HFF-Myc (cell line): ENCODE measurements at regions not wholly inside any gene's neighbourhood (a gene's known extent, or its start where the extent isn't known, plus 50 kb on each side); places are given as distances from the start of the nearest gene placed in this dataset.

ENCODE experiments used
- DNase-seq: peaks from one replicate; pipeline ENCODE4 v3.0.0-alpha.2; 2011; ENCODE audit warnings: low read depth; ENCODE audit errors: extremely low read depth
- H3K4me3 ChIP-seq: replicated peaks from 2 replicates; pipeline ENCODE4 v1.5.1; 2011; ENCODE audit warnings: low read depth, mild to moderate bottlenecking, control low read depth, low read length
- CTCF ChIP-seq: IDR thresholded peaks from 2 replicates; pipeline ENCODE4 v1.5.1; 2012; ENCODE audit warnings: mild to moderate bottlenecking, low read depth, low read length, control low read depth; ENCODE audit errors: missing control alignments

- H3K4me3 ChIP-seq: no peak overlapping the region
- TF ChIP-seq CTCF: no peak
- DNase-seq: no peak
These were observed 309.1 kb downstream of the SOX4 start for GRCh38 chr6:21902628-21903169.

- no peak for TF ChIP-seq CTCF
- DNase-seq: no peak
- no peak overlapping the region for H3K4me3 ChIP-seq
These were observed 312.0 kb downstream of the SOX4 start for GRCh38 chr6:21905531-21905930.

- no peak overlapping the region for H3K4me3 ChIP-seq
- DNase-seq: no peak
- no peak for TF ChIP-seq CTCF
These were observed 313.3 kb downstream of the SOX4 start for GRCh38 chr6:21906826-21907225.

GRCh38 chr6:21907291-21907690 lies 313.7 kb downstream of the SOX4 start:
- TF ChIP-seq CTCF: no peak
- H3K4me3 ChIP-seq: no peak overlapping the region
- no peak for DNase-seq

GRCh38 chr6:21908161-21908848 lies 314.8 kb downstream of the SOX4 start:
- TF ChIP-seq CTCF: no peak
- H3K4me3 ChIP-seq: no peak overlapping the region
- DNase-seq: no peak

- no peak for TF ChIP-seq CTCF
- DNase-seq: no peak
- no peak overlapping the region for H3K4me3 ChIP-seq
These were observed 315.8 kb downstream of the SOX4 start for GRCh38 chr6:21909321-21909720.

- TF ChIP-seq CTCF: no peak
- H3K4me3 ChIP-seq: no peak overlapping the region
- no peak for DNase-seq
These were observed 317.7 kb downstream of the SOX4 start for GRCh38 chr6:21911208-21911607.
